Activated CD8-positive, alpha-beta T cell treated with anti-CD3 and anti-CD28 coated beads for 36 hours (primary cell): ENCODE measurements at regions not wholly inside any gene's neighbourhood (a gene's known extent, or its start where the extent isn't known, plus 50 kb on each side); places are given as distances from the start of the nearest gene placed in this dataset.

Experiments used
- ATAC-seq: fragments of 200-7000 bp; cut with Tn5 transposase; one replicate; pipeline ENCODE4 v1.10.0; 2021; ENCODE audit warnings: mild to moderate bottlenecking, moderate library complexity
- CTCF ChIA-PET: fragments of 350-600 bp; sonication (Branson Sonifier 250); formaldehyde crosslinking; loops from one replicate; lab custom pipeline; 2021; ENCODE audit warnings: antibody characterized with exemption; lab: Charles Lee
- POLR2A ChIA-PET: fragments of 350-600 bp; sonication (Branson Sonifier 250); formaldehyde crosslinking; loops from one replicate; lab custom pipeline; 2021; ENCODE audit warnings: antibody characterized with exemption; lab: Charles Lee
- DNase-seq: peaks from one replicate; pipeline ENCODE4 v3.0.0-alpha.2; 2020
- H3K27ac Mint-ChIP-seq: one replicate; pipeline ENCODE4 v1.8.0; 2021; ENCODE audit warnings: mild to moderate bottlenecking, mixed read lengths
- H3K27me3 Mint-ChIP-seq: one replicate; pipeline ENCODE4 v1.8.0; 2021; ENCODE audit warnings: mixed read lengths
- H3K36me3 Mint-ChIP-seq: one replicate; pipeline ENCODE4 v1.8.0; 2021; ENCODE audit warnings: low read depth, mixed read lengths
- H3K4me1 Mint-ChIP-seq: one replicate; pipeline ENCODE4 v1.8.0; 2021; ENCODE audit warnings: low read depth, mixed read lengths
- H3K4me3 Mint-ChIP-seq: one replicate; pipeline ENCODE4 v1.8.0; 2021; ENCODE audit warnings: mild to moderate bottlenecking, moderate library complexity, mixed read lengths
- H3K9me3 Mint-ChIP-seq: one replicate; pipeline ENCODE4 v1.8.0; 2021; ENCODE audit warnings: mixed read lengths
- CTCF ChIP-seq: fragments of 200-600 bp; IDR thresholded peaks from one replicate; pipeline ENCODE4 v1.8.0; 2022; ENCODE audit warnings: antibody characterized with exemption, mild to moderate bottlenecking
- intact Hi-C: fragments of 100-400 bp; cut with micrococcal nuclease; formaldehyde crosslinking; loops from one replicate; pipeline ENCODE4 v1.10.0; 2022

GRCh38 chr2:220157312-220157711, 529.9 kb downstream of the SLC4A3 start:
- ChIA-PET POLR2A (no interaction called here), CTCF (no interaction called here)
- Mint-ChIP-seq H3K9me3 (no peaks in the 10 kb centered on the region), H3K27me3 (peaks cover 3% of the 10 kb centered on the region), H3K4me3 (no peak overlapping the region), H3K27ac (no peak overlapping the region), H3K36me3 (no peaks in the 10 kb centered on the region), H3K4me1 (no peaks in the 10 kb centered on the region)
- ATAC-seq (no peak), DNase-seq (no peak)
- TF ChIP-seq CTCF, result no peak
- intact Hi-C loops, result no loop called here

GRCh38 chr2:220159738-220160137, 532.3 kb downstream of the SLC4A3 start:
- ATAC-seq (no peak), DNase-seq (no peak)
- ChIA-PET POLR2A (no interaction called here), CTCF (no interaction called here)
- Mint-ChIP-seq H3K4me1 (no peaks in the 10 kb centered on the region), H3K4me3 (no peak overlapping the region), H3K27ac (no peak overlapping the region), H3K36me3 (no peaks in the 10 kb centered on the region), H3K27me3 (no peaks in the 10 kb centered on the region), H3K9me3 (no peaks in the 10 kb centered on the region)
- no peak for TF ChIP-seq CTCF
- intact Hi-C loops, result no loop called here

GRCh38 chr2:220162320-220162719, 534.9 kb downstream of the SLC4A3 start:
- no peaks in the 10 kb centered on the region for H3K4me1 Mint-ChIP-seq
- peaks cover 2% of the 10 kb centered on the region for H3K27me3 Mint-ChIP-seq
- DNase-seq (no peak), ATAC-seq (no peak)
- ChIA-PET CTCF (no interaction called here), POLR2A (no interaction called here)
- no peak overlapping the region for H3K4me3 Mint-ChIP-seq
- intact Hi-C loops, result no loop called here
- H3K27ac Mint-ChIP-seq, result no peak overlapping the region
- no peaks in the 10 kb centered on the region for H3K36me3 Mint-ChIP-seq
- no peaks in the 10 kb centered on the region for H3K9me3 Mint-ChIP-seq
- no peak for TF ChIP-seq CTCF

GRCh38 chr2:220163486-220163885, 536.1 kb downstream of the SLC4A3 start:
- ChIA-PET CTCF (no interaction called here), POLR2A (no interaction called here)
- H3K36me3 Mint-ChIP-seq, result no peaks in the 10 kb centered on the region
- DNase-seq (no peak), ATAC-seq (no peak)
- H3K9me3 Mint-ChIP-seq, result no peaks in the 10 kb centered on the region
- H3K4me1 Mint-ChIP-seq, result no peaks in the 10 kb centered on the region
- H3K27ac Mint-ChIP-seq, result no peak overlapping the region
- no peak overlapping the region for H3K4me3 Mint-ChIP-seq
- intact Hi-C loops, result no loop called here
- peaks cover 2% of the 10 kb centered on the region for H3K27me3 Mint-ChIP-seq
- no peak for TF ChIP-seq CTCF

GRCh38 chr2:220165401-220165800, 538.0 kb downstream of the SLC4A3 start:
- no peak for TF ChIP-seq CTCF
- Mint-ChIP-seq H3K27ac (no peak overlapping the region), H3K9me3 (no peaks in the 10 kb centered on the region), H3K27me3 (peaks cover 2% of the 10 kb centered on the region), H3K4me1 (no peaks in the 10 kb centered on the region), H3K36me3 (no peaks in the 10 kb centered on the region), H3K4me3 (no peak overlapping the region)
- ATAC-seq (no peak), DNase-seq (no peak)
- intact Hi-C loops, result no loop called here
- CTCF ChIA-PET, result no interaction called here
- POLR2A ChIA-PET, result no interaction called here
